Nephron (organoid): ENCODE measurements at regions not wholly inside any gene's neighbourhood (a gene's known extent, or its start where the extent isn't known, plus 50 kb on each side); places are given as distances from the start of the nearest gene placed in this dataset.

Experiments used
- H3K27ac Mint-ChIP-seq, 3 experiments: 2 replicates each; pipeline ENCODE4 v1.8.0; 2020; ENCODE audit warnings: mixed read lengths in 3 of 3, mild to moderate bottlenecking in 2 of 3, moderate library complexity in 1 of 3
- H3K27me3 Mint-ChIP-seq: 2 replicates; pipeline ENCODE4 v1.8.0; 2021; ENCODE audit warnings: low read depth, mild to moderate bottlenecking, moderate library complexity, mixed read lengths
- H3K36me3 Mint-ChIP-seq: 2 replicates; pipeline ENCODE4 v1.8.0; 2020; ENCODE audit warnings: low read depth, mixed read lengths
- H3K4me1 Mint-ChIP-seq: 2 replicates; pipeline ENCODE4 v1.8.0; 2020; ENCODE audit warnings: mixed read lengths
- H3K4me3 Mint-ChIP-seq, 3 experiments: 2 replicates each; pipeline ENCODE4 v1.8.0; 2020; ENCODE audit warnings: mild to moderate bottlenecking in 3 of 3, mixed read lengths in 3 of 3, moderate library complexity in 2 of 3
- H3K9me3 Mint-ChIP-seq: 2 replicates; pipeline ENCODE4 v1.8.0; 2020; ENCODE audit warnings: mixed read lengths
- TF ChIP-seq, protein P1 (sequence below), 3 experiments: fragments of 200-600 bp; sonication (generic); IDR thresholded peaks; one replicate each; pipeline ENCODE4 v1.5.0; 2021; ENCODE audit warnings: antibody characterized with exemption in 3 of 3; ENCODE audit not compliant: unreplicated experiment in 3 of 3

DNA sequence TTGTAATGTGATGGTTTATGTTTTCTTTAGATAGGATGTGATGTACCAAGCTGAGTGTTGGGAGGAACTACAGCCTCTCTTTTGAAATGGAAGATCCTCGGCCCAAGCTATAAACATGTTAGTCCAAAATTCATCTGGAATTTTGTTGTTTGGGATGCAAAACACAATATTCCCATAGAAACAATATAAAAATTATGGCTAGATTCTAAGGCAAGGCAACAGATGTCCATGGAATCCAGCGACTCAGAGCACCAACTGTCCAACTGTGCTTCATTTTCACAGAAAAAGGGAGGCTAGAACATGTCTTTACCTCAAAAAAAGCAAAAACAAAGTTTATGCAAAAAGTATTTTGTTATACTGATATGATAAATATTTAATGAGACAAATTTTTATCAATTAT lies 52.4 kb upstream of the ATP8B1 start:
- Mint-ChIP-seq H3K4me3 (no peak overlapping the region), H3K9me3 (no peaks in the 10 kb centered on the region), H3K27ac (no peak overlapping the region), H3K36me3 (no peaks in the 10 kb centered on the region), H3K27me3 (peaks cover 7% of the 10 kb centered on the region), H3K4me1 (no peaks in the 10 kb centered on the region)
- TF ChIP-seq, protein P1, sequence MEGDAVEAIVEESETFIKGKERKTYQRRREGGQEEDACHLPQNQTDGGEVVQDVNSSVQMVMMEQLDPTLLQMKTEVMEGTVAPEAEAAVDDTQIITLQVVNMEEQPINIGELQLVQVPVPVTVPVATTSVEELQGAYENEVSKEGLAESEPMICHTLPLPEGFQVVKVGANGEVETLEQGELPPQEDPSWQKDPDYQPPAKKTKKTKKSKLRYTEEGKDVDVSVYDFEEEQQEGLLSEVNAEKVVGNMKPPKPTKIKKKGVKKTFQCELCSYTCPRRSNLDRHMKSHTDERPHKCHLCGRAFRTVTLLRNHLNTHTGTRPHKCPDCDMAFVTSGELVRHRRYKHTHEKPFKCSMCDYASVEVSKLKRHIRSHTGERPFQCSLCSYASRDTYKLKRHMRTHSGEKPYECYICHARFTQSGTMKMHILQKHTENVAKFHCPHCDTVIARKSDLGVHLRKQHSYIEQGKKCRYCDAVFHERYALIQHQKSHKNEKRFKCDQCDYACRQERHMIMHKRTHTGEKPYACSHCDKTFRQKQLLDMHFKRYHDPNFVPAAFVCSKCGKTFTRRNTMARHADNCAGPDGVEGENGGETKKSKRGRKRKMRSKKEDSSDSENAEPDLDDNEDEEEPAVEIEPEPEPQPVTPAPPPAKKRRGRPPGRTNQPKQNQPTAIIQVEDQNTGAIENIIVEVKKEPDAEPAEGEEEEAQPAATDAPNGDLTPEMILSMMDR (IDR thresholded peaks at IDR 0.05; ENCODE audit: unreplicated experiment in 3 of 3), result no peak

DNA sequence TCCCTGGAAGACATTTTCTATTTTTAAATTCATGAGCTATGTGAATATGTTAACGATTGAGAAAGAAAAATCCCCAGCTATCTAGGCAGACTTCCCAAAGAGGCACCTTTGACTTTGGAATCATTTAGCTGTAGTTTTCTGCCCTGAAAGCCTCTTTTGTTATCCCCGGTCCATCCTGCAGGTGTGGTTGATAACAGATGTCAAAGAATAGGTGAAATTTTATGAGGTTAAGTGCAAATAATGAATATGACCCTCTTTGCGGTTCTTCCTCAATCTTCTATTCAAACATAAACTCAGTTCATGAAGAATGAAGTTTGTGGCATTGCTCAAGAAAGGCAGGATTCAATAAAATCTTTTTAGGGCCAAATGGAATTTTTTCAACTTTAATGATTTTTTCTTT lies 51.6 kb upstream of the ATP8B1 start:
- Mint-ChIP-seq H3K9me3 (no peaks in the 10 kb centered on the region), H3K27me3 (peaks cover 7% of the 10 kb centered on the region), H3K4me1 (no peaks in the 10 kb centered on the region), H3K36me3 (no peaks in the 10 kb centered on the region), H3K27ac (no peak overlapping the region), H3K4me3 (no peak overlapping the region)
- TF ChIP-seq, protein P1 (IDR thresholded peaks at IDR 0.05; ENCODE audit: unreplicated experiment in 3 of 3), result no peak

DNA sequence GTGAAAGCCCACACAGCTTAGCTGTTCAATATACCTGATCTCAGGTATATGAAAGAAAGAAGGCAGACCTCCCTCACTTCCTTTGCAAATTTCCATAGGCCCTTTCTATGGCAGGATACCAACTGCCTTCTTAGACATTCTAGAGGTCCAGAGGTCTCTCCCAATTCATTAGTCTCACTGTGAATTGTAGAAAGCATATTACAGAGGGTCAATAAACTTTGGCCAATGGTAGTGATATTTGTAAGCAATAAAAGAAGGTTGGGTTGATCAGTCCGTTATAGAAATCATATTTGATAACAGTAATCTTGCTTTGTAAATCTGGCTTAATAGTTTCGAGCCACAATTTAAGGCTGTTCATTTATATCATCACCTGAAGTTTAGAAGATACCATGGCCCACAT lies 50.7 kb upstream of the ATP8B1 start:
- Mint-ChIP-seq H3K4me1 (no peaks in the 10 kb centered on the region), H3K27me3 (peaks cover 7% of the 10 kb centered on the region), H3K36me3 (no peaks in the 10 kb centered on the region), H3K4me3 (no peak overlapping the region), H3K9me3 (no peaks in the 10 kb centered on the region), H3K27ac (no peak overlapping the region)
- TF ChIP-seq, protein P1 (IDR thresholded peaks at IDR 0.05; ENCODE audit: unreplicated experiment in 3 of 3), result no peak

DNA sequence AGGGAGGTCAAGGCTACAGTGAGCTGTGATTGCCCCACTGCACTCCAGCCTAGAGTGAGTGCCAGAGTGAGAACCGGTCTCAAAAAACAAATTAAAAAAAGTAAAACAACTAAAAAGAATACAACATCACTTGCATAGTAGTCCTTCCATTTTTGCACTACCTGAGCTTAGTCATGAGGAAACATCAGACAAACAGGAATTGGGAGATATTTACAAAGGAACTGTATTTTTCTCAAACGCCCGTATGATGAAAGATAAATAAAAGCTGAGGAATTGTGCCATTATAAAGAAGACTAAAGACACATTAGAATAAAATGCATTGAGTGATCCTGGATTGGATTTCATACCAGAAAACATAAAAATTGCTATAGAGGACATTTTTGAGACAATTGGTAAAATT lies 50.0 kb upstream of the ATP8B1 start:
- Mint-ChIP-seq H3K4me1 (no peaks in the 10 kb centered on the region), H3K4me3 (no peak overlapping the region), H3K27me3 (peaks cover 10% of the 10 kb centered on the region), H3K36me3 (no peaks in the 10 kb centered on the region), H3K27ac (no peak overlapping the region), H3K9me3 (no peaks in the 10 kb centered on the region)
- TF ChIP-seq, protein P1 (IDR thresholded peaks at IDR 0.05; ENCODE audit: unreplicated experiment in 3 of 3), result no peak
